ENCODE measurements at regions not wholly inside any gene's neighbourhood (a gene's known extent, or its start where the extent isn't known, plus 50 kb on each side); places are given as distances from the start of the nearest gene placed in this dataset.
"Not testable (repeated sequence)": the region's sequence is repeated elsewhere in the genome, so short reads cannot be mapped to it uniquely, and the experiment has no call there.

GRCh38 chr5:92644266-92644886 lies 936.6 kb downstream of the NR2F1-AS1 start:
- no peak for DNase-seq (ENCODE audit: low spot score)
- no peak for FAIRE-seq

GRCh38 chr5:92641031-92641962 lies 939.7 kb downstream of the NR2F1-AS1 start:
- peak; percentile 14 for DNase-seq (ENCODE audit: low spot score)
- FAIRE-seq, result no peak

GRCh38 chr5:92640340-92640739 lies 940.7 kb downstream of the NR2F1-AS1 start:
- DNase-seq (ENCODE audit: low spot score) (no peak), FAIRE-seq (no peak)

GRCh38 chr5:92637960-92638359 lies 943.1 kb downstream of the NR2F1-AS1 start:
- FAIRE-seq (no peak), DNase-seq (ENCODE audit: low spot score) (no peak)

- DNase-seq (ENCODE audit: low spot score), result no peak
- no peak for FAIRE-seq
These were observed 943.8 kb downstream of the NR2F1-AS1 start for GRCh38 chr5:92637247-92637646.

- DNase-seq (ENCODE audit: low spot score) (no peak), FAIRE-seq (no peak)
These were observed 946.0 kb downstream of the NR2F1-AS1 start for GRCh38 chr5:92635001-92635461.

GRCh38 chr5:92633875-92634487 lies 947.0 kb downstream of the NR2F1-AS1 start:
- no peak for FAIRE-seq
- DNase-seq (ENCODE audit: low spot score), result no peak

GRCh38 chr5:92633176-92633575 lies 947.8 kb downstream of the NR2F1-AS1 start:
- no peak for DNase-seq (ENCODE audit: low spot score)
- no peak for FAIRE-seq

GRCh38 chr5:92631237-92631701 lies 949.8 kb downstream of the NR2F1-AS1 start:
- DNase-seq (ENCODE audit: low spot score); FAIRE-seq: not testable (repeated sequence)

- FAIRE-seq (no peak), DNase-seq (ENCODE audit: low spot score) (no peak)
These were observed 951.4 kb downstream of the NR2F1-AS1 start for GRCh38 chr5:92629574-92629973.

- no peak for FAIRE-seq
- DNase-seq (ENCODE audit: low spot score), result no peak
These were observed 952.0 kb downstream of the NR2F1-AS1 start for GRCh38 chr5:92629000-92629399.

- FAIRE-seq, result no peak
- no peak for DNase-seq (ENCODE audit: low spot score)
These were observed 953.8 kb downstream of the NR2F1-AS1 start for GRCh38 chr5:92627186-92627585.

- no peak for DNase-seq (ENCODE audit: low spot score)
- no peak for FAIRE-seq
These were observed 964.9 kb downstream of the NR2F1-AS1 start for GRCh38 chr5:92616085-92616484.

- peak; percentile 20 for FAIRE-seq
- peak; percentile 8 for DNase-seq (ENCODE audit: low spot score)
These were observed 967.5 kb downstream of the NR2F1-AS1 start for GRCh38 chr5:92613546-92613945.

GRCh38 chr5:92610435-92610834 lies 970.6 kb downstream of the NR2F1-AS1 start:
- not testable (repeated sequence) for FAIRE-seq

GRCh38 chr5:92605591-92605990 lies 975.4 kb downstream of the NR2F1-AS1 start:
- no peak for FAIRE-seq
- DNase-seq (ENCODE audit: low spot score), result no peak

More at GRCh38 chr5:92610435-92610834, 970.6 kb downstream of the NR2F1-AS1 start:
- DNase-seq (ENCODE audit: low spot score), result not testable (repeated sequence)

GRCh38 chr5:92599217-92599810 lies 981.7 kb downstream of the NR2F1-AS1 start:
- DNase-seq (ENCODE audit: low spot score), result no peak

GRCh38 chr5:92594031-92594430 lies 987.0 kb downstream of the NR2F1-AS1 start:
- DNase-seq (ENCODE audit: low spot score), result no peak
- no peak for FAIRE-seq

More at GRCh38 chr5:92599217-92599810, 981.7 kb downstream of the NR2F1-AS1 start:
- no peak for FAIRE-seq

GRCh38 chr5:92588876-92589275 lies 992.1 kb downstream of the NR2F1-AS1 start:
- FAIRE-seq (no peak), DNase-seq (ENCODE audit: low spot score) (no peak)

GRCh38 chr5:92581690-92582089 lies 999.3 kb downstream of the NR2F1-AS1 start:
- DNase-seq (ENCODE audit: low spot score), result no peak
- no peak for FAIRE-seq

- FAIRE-seq (no peak), DNase-seq (ENCODE audit: low spot score) (no peak)
These were observed 999.8 kb downstream of the NR2F1-AS1 start for GRCh38 chr5:92581249-92581648.

Measured in RCC 7860 (cell line).